ENCODE measurements at regions not wholly inside any gene's neighbourhood (a gene's known extent, or its start where the extent isn't known, plus 50 kb on each side); places are given as distances from the start of the nearest gene placed in this dataset.
A peak's percentile ranks its signal among the peaks of the same experiment; 100 is the strongest.

GRCh38 chr2:104158191-104158590, 695.7 kb upstream of the POU3F3 start:
- no peak for DNase-seq (ENCODE audit: low read depth)
- in situ Hi-C loops (cut with HindIII; ENCODE audit: low sequenced_read_pairs) = no loop called here
- TF ChIP-seq, protein P1, sequence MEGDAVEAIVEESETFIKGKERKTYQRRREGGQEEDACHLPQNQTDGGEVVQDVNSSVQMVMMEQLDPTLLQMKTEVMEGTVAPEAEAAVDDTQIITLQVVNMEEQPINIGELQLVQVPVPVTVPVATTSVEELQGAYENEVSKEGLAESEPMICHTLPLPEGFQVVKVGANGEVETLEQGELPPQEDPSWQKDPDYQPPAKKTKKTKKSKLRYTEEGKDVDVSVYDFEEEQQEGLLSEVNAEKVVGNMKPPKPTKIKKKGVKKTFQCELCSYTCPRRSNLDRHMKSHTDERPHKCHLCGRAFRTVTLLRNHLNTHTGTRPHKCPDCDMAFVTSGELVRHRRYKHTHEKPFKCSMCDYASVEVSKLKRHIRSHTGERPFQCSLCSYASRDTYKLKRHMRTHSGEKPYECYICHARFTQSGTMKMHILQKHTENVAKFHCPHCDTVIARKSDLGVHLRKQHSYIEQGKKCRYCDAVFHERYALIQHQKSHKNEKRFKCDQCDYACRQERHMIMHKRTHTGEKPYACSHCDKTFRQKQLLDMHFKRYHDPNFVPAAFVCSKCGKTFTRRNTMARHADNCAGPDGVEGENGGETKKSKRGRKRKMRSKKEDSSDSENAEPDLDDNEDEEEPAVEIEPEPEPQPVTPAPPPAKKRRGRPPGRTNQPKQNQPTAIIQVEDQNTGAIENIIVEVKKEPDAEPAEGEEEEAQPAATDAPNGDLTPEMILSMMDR (IDR thresholded peaks at IDR 0.05; ENCODE audit: low read depth, low read length, missing control alignments) = no peak
- no peak overlapping the region for H3K4me3 ChIP-seq (ENCODE audit: low read depth, low read length)

- peak; percentile 71 for DNase-seq (ENCODE audit: low read depth)
- TF ChIP-seq, protein P1 (IDR thresholded peaks at IDR 0.05; ENCODE audit: low read depth, low read length, missing control alignments) = no peak
- H3K4me3 ChIP-seq (ENCODE audit: low read depth, low read length) = no peak overlapping the region
- in situ Hi-C loops (cut with HindIII; ENCODE audit: low sequenced_read_pairs) = no loop called here
Observed at GRCh38 chr2:104163611-104164130, 690.2 kb upstream of the POU3F3 start.

DNA sequence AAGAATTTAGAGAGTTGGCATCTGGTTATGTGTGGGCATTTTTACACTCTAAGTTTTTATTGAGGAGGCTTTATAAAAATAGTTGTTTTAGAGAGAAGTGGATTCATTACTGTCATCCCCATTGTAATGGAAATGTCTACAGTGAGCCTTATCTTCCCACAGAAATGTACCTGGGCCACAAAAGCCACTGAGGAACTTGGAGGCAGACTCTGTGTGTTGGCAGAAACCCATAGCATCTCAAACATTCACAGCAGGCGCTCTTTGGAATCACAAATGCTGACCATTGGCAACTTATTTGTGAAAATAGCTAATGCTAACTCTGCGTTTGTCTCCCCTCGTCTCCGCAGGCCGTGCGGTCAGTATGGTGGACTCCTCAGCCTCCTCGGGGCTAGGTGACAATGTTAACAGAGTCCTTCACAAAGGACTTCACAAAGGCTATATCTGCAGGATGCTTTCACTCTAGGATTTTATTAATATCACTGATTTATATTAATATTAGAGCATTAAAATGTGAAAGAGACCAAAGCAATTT, 689.1 kb upstream of the POU3F3 start:
- DNase-seq (ENCODE audit: low read depth) = peak; percentile 93
- TF ChIP-seq, protein P1 (IDR thresholded peaks at IDR 0.05; ENCODE audit: low read depth, low read length, missing control alignments) = no peak
- no peak overlapping the region for H3K4me3 ChIP-seq (ENCODE audit: low read depth, low read length)
- in situ Hi-C loops (cut with HindIII; ENCODE audit: low sequenced_read_pairs) = no loop called here

GRCh38 chr2:104177179-104177578, 676.7 kb upstream of the POU3F3 start:
- in situ Hi-C loops (cut with HindIII; ENCODE audit: low sequenced_read_pairs) = no loop called here
- no peak for DNase-seq (ENCODE audit: low read depth)
- no peak overlapping the region for H3K4me3 ChIP-seq (ENCODE audit: low read depth, low read length)
- TF ChIP-seq, protein P1 (IDR thresholded peaks at IDR 0.05; ENCODE audit: low read depth, low read length, missing control alignments) = no peak

GRCh38 chr2:104179644-104180043, 674.3 kb upstream of the POU3F3 start:
- no peak for DNase-seq (ENCODE audit: low read depth)
- TF ChIP-seq, protein P1 (IDR thresholded peaks at IDR 0.05; ENCODE audit: low read depth, low read length, missing control alignments) = no peak
- in situ Hi-C loops (cut with HindIII; ENCODE audit: low sequenced_read_pairs) = no loop called here
- no peak overlapping the region for H3K4me3 ChIP-seq (ENCODE audit: low read depth, low read length)

DNA sequence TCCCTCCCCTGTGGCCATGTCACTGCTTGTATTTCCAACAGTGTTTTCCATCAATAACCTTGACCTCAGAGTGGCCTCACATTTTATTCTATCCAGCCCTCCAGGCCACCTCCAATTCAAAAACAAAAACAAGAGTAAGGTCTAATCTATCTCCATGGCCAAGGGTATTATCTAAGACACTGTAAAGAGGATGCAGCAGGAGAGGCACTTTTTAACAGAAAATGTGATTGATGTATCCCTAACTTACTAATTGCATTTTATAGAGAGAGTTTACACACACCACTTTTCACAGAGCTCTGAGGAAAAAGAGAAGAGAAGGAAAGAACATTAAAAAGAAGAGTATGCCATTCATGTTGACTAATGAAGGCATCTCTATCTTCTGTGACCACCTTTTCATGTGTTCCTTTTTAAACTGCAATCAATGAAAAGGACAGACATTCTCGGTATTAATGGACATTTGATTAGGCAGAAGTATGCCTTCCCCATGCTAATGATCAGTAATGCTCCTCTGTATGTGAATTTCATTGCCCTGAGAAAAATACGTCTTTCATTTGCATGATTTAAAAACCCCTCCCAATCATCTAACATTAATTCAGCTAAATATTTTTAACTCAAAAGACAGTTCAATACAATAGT, 653.3 kb upstream of the POU3F3 start:
- in situ Hi-C loops (cut with HindIII; ENCODE audit: low sequenced_read_pairs) = no loop called here
- no peak overlapping the region for H3K4me3 ChIP-seq (ENCODE audit: low read depth, low read length)
- TF ChIP-seq, protein P1 (IDR thresholded peaks at IDR 0.05; ENCODE audit: low read depth, low read length, missing control alignments) = no peak
- no peak for DNase-seq (ENCODE audit: low read depth)

Data from astrocyte of the cerebellum (primary cell).